Left renal pelvis (tissue), 4 donors: ENCODE measurements at regions not wholly inside any gene's neighbourhood (a gene's known extent, or its start where the extent isn't known, plus 50 kb on each side); places are given as distances from the start of the nearest gene placed in this dataset.
"Not testable (repeated sequence)": the region's sequence is repeated elsewhere in the genome, so short reads cannot be mapped to it uniquely, and the experiment has no call there.

Source experiments
- DNase-seq, 4 donors: peaks; one replicate each; pipeline ENCODE4 v3.0.0-alpha.2; 2013; ENCODE audit warnings: low read depth in 4 of 4, low spot score in 3 of 4

DNA sequence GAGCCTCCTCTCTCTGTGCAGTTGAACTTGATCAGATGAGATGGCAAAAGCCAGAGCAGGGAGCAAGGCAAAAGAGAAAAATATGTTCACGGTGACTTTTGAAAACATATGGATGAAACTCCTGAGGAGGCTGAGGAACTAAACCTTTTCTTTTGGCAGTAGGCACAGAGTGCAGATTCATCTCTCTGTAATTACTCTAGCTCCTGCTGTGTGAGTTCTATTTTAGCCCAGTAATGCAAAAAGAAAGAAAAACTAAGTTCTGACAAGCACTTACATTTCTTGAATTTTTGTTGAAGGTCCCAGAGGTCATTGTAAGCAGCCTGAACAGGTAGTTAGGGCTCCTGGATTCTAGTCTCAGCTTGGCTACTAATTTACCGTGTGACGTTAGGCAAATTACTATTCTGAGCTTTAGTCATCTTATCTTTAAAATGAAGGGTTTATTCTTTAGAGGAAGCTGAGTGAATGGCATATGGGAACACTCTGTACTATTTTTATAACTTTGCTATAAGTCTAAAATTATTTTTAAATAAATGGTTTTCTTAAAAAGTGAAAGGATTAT lies 114.7 kb upstream of the NBPF26 start:
- DNase-seq: not testable (repeated sequence)

DNA sequence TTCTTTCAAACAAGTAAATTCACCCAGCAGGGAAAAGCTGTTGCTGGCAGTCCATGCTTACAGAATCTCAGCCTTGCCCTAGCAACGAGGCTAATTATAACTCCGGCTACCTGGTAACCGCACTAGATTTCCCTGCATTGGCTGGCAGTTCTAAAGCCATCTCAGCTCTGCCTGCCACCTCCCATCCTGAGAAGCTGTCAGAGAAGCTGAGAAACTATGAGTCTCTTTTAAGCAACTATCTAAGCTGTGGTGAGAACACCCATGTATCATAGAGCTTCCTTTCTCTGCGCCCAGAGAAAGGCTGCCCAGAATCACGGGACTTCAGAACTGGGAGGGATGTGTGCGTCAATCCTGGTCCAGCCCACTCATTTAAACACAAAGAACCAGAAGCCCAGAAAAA lies 113.9 kb upstream of the NBPF26 start:
- DNase-seq: not testable (repeated sequence)

DNA sequence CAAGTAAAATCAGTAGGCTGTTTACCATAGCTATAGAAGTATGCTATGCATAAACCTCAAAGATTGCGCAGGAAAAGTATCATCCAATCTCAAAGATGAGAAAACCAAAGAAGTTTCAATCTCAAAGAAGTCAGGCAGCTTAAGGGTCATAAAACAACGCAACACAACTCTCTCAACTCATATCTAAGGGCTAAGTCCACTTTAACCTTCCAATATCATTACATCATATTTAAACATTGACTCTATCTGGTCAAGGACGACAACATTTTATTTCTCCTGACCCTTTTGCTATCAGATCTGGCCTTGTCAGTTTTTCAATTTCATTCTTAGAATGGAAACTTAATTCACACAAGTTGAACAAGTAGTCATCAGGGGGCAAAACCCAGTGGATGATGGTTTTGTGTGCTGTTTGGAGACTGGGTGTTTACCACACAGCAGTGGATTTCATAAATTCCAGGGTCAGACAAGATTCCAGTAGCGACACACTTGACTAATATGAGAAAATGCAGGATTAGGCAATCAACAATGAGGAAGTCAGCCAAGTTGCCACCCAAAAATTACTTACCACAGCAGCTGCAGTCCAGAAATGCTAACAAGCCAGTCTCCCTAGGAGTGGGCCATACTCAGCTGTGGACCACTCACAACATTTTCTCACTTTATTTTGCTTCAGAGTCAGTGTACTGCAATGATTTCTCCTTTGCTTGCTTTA lies 108.7 kb upstream of the NBPF26 start:
- DNase-seq: not testable (repeated sequence)

DNA sequence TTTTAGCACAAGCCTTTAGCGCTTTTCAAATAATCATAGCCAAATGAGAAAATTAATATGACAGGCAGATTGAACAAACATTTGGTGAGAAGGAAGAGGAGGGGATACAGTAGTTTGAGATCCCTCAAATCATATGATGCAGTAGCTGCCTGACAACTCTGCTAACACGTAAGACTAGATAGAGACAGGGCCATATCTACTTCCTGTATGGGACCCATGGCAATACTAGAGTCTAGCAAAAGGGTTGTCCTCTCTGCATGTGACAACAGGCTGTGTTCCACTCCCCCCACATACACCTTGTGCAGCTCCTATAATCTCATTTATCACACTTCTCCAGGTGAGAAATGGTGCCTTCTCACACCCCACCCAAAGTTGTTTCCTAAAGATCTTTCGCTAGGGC lies 106.3 kb upstream of the NBPF26 start:
- DNase-seq: not testable (repeated sequence)

DNA sequence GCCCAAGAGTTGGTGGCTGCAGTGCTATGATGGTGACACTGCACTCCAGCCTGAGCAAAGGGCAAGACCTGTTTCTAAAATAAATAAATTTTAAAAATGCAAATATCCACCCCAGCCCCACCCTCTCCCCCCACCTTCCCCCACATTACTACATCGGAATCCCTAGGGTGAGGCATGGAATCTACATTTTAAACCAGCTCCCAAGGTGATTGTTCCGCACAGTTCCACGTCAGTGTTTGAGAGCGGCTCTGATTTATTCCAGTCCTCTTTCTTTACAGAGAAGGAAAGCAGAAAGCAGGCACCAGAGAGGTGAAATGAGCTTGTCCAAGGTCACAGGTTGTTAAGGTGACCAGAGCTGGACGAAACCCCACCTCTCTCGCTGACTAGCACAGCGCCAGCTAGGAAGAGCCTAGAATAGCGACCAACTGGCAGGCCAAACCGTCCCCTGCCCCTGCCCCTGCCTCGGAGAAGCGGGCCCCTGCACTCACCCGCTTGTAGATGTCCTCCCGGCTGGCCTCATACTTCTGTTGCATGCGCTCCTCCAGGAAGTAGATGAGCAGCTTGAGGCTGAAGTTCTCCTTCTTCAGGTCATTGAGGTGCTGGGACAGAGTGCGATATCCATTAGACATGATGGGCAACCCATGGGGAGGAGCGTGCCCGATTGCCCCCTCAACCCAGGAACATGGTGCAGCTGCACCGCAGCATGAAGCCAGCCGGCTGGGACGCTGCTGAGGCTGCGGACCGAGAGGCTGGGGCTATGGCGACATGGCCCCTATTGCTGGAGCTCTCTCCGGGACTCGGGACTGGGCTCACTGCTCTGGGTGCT lies 103.7 kb upstream of the NBPF26 start:
- DNase-seq: not testable (repeated sequence)

DNA sequence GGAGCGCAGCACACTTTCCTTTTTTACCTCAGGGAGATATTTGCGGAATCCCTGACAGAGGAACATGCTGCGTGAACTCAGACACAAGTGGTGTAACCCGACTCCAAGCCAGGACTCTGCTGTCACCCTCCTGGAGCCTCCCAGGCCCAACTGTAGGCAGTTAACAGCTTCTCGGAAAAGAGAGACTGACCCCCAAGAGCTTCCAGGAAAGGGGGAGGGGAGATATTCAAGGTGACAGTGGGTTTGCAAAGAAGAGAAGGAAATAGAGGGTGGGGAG lies 103.1 kb upstream of the NBPF26 start:
- DNase-seq: not testable (repeated sequence)

DNA sequence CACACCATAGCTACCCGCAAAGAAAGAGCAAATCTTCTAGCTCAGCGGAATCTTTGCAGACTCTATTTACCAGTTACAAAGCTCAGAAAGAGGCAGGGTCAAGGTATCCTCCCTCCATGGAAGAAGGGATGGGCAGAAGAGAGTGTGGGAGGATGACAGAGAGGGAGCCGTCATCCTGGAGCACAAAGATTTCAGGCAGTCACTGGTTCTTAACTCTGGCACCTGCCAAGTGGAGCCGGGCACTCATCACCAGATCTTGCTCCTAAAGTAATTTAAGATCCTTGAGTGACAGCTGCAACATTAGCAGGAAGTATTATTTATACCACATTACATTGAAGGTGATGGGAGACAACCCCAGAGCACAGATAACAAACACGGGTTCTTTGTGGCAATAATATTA lies 102.5 kb upstream of the NBPF26 start:
- DNase-seq: not testable (repeated sequence)

DNA sequence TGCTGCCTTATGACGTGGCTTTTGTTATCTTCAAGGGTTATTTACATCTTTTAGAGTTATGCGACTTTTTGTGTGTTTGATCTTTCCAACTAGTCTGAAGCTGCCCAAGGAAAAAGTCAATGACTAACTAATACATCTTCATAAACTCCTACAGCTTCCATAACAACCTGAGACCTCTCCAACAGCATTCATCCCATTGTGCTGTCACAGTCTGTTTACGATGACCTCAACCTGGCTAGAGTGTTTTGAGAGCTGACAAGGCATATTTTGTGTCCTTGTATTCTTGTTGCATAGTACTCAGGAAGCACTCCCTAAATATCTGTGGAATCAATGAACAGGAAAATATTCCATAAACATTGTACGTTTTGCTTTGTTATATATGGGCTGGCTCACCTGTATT lies 100.2 kb upstream of the NBPF26 start:
- DNase-seq: not testable (repeated sequence)

DNA sequence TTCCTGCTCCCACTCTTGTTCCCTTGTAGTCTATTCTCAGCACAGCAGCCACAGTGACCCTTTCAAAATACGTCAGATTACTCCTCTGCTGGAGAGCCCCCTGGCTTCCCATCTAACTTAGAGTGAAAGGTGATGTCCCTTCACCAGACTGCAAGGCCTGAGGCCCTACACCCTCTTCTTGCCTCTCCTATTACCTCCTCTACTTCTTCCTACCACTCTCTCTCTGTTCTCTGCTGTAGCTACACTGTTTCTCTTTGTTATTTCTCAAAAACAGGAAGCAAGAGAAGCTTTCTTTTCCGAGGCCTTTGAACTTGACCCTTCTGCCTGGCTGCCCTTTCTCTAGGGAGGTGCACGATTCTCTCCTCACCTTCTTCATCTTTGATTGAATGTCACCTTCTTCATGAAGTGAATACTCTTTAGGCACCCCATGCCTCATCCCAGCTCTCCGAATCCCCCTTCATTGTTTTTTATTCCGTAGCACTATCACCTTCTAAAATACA lies 99.1 kb upstream of the NBPF26 start:
- DNase-seq: not testable (repeated sequence)

DNA sequence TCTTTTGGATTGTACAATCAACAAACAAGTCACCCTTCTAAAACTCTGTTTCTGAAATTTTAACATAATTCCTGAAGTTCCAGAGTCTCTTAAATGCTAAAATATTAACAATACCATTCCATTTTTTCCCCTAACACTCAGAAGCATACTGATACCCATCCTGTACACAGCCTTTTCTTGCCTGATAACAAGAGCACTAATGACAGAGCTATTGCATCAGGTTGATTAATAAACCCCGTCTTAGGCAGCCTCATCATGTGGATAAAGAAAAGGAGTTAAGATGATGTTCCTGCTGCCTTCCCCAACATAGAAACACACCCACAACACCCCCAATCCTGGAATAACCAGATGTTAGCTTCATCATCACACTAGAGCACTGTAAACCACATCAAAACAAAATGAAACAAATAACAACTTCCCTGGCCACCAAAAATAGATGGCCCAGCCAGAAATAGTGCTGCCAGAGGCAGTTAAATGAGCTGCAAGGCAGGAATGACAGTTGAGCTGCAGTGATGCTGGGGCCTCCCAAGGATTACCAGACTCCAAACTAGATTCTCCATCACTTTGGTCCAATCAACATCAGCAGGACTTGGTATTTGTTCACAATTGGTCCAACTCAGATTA lies 93.8 kb upstream of the NBPF26 start:
- not testable (repeated sequence) for DNase-seq

DNA sequence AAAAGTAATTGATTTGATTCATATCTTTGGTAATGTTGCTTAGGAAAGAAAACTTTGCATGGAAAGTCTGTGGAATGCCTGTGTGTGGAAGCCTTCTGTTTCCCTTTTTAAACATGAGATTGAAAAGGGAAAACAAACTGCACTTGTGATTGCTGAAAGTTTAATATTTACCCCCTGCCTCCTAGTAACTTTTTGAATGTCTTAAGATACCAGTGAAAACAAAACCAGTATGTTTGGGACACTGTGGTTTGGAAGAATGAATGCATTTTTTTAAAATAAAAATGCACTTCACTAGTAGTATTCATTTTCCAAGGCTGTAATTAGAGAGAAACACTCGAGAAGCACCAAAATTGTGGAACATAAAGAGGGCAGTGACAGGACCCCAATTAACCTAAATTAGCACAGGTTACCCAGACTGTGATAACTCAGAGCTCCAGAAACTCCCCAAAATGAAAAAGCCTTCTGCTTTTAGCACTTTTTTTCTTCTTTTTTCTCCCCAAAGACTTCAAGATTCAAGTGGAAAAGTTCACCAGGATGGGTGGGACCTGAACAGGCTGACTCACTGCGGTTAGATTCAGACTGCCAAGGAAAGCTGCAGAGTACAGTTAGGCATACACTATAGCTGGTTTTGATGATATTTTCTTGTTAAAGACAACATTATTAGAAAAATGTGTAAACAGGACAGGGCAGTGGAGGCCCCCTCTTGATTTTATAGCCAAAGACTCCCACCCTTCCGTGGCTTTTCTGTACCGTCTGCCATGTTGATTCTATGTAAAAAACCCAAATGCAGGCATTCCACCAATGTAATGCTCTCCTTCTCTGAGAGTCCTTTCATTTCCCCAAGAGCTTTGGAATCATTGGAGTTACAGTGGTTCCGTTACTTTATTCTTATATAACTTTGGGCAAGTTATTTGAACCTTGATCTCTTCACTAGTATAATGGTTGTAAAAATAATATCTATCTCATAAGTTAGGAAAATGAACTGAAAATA lies 88.6 kb upstream of the NBPF26 start:
- DNase-seq: not testable (repeated sequence)

DNA sequence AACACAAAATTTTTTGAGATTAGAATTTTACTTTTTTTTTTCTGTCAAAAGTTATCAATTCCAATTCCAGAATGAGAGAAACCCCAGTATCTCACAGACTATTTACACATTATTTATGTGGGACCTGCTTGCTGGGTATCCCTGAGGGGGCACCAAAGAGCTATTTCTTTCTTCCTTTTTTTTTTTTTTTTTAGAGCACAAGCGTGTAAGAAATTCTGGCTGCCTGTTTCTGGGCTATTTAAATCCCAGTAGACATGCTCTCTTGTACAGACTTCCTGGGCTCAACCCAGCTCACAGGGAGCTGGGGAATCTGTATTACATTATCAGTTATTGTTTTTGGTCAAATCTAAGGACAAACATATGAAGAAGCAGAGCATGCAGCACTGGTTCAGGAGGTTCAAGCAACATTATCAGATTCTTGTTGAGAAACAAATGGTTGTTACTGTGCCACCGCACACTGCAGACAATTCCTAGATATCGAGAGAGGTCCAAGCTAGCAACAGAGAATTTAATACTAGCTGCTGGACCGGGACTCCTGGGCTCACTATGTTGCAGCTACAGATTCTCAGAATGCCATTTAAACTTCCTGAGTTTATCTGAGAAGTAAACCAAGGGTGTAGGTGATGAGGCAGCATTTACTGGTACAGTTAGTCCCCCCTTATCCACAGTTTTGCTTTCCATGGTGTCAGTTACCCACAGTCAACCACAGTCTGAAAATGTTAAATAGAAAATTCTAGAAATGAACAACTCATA lies 83.3 kb upstream of the NBPF26 start:
- DNase-seq: not testable (repeated sequence)

DNA sequence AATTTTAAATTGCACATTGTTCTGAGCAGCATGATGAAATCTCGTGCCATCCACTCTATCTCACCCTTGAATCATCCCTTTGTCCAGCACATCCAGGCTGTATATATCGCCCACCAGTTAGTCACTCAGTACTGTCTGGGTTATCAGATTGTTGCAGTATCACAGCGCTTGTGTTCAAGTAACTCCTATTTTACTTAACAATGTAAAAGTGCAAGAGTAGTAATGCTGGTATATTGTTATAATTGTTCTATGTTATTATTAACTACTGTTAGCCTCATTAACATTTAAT lies 82.8 kb upstream of the NBPF26 start:
- not testable (repeated sequence) for DNase-seq

DNA sequence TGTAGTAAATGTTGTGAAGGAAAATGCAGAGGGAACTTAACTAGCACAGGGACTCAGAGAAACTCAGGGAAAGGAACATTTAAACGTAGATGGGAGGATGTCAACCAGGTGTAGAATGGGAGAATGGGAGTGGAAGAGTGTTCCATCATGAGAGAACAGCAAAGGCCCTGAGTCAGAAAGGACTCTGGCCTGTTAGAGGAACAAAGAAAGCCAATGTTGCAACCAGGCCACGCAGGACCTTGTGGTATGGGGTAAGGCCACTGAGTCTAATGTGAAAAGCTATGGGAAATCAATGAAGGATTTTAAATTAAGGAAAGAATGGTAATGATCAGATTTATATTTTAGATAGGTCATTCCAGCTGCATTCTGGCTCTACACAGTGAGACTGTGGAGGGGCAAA lies 76.6 kb upstream of the NBPF26 start:
- DNase-seq: not testable (repeated sequence)

DNA sequence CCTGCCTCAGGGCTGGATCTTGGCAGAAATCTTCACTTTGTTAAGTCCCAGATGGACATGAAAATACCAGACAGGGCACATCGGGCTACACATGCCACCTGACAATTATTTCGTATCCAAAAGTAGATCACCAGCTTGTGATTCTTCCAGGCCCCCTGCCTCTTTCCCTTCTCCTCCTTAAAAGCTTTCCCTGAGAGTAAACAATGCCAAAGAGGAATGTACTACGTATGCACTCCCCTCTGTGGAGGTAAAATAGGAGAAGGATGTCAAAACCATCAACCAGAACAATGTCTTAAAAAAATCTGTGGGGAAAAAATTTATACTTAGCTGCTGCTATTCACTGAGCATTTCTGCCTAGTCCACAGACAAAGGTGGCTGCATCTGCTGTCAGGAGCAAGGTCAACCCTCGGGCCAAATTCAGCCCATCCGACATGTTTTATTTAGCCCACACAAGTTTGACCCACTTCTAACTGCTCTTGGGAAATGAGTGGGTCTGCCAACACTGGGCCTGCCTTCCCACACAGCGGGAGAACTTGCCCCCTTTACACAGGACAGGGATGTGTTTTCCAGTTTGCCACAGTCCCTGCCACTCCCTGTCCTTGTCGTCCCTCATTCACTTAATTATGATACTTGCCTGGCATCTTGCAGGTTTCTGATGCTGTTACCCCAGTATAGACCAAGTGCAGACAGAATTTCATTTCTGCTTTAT lies 74.7 kb upstream of the NBPF26 start:
- DNase-seq: not testable (repeated sequence)

DNA sequence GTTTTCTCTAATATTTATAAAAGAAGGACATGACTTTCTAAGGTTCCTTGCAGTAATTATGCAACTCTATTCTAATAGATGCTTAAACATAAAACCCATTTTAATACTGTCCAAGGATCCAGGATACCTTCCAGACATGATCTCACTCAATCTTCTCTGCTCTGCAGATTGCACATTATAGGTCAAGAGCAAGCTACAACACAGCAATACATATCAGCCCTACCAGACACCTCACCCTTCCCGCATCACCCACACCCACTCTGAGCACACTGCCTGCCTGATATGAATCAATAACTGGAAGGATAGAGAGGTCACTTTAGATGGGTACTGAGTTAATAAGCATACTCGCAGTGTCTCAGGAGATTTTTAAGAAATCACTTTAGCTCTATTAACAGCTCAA lies 74.0 kb upstream of the NBPF26 start:
- DNase-seq: not testable (repeated sequence)

DNA sequence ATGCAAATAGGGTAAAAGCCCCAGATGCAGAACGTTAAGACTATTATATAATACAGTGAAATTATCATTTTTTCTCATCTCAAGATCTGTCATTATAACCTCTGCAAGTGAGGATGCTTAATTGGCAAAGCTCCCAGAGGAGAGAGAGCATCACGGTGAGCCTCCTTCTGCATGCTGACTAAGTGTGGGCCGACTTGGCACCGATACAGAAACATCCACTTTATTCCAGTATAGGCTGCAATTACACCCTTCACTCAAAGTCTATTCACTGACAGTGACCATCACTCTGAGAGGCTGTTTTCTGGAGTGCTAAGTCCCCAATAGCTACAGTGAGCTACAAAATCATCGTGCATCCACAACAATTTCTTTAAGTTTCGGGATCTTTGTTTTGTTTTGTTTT lies 69.6 kb upstream of the NBPF26 start:
- not testable (repeated sequence) for DNase-seq

DNA sequence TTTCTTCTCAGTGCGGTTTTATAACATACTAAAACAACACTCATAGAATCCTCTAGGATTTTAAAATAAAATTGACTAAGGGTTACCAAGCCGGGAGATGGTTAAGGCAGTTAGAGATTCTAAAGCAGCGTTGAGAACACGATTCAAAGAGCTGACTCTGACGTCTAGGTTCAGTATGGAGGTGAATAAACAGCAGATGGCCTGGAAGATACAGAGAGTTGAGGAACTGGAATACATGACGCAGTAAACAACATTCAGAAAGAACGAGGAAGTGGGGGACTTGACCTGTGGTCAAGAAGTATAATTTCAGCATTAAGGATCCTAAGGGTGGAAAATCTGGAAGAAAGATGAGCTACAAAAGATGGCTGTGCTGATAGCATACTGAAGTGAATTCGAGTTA lies 68.4 kb upstream of the NBPF26 start:
- not testable (repeated sequence) for DNase-seq

DNA sequence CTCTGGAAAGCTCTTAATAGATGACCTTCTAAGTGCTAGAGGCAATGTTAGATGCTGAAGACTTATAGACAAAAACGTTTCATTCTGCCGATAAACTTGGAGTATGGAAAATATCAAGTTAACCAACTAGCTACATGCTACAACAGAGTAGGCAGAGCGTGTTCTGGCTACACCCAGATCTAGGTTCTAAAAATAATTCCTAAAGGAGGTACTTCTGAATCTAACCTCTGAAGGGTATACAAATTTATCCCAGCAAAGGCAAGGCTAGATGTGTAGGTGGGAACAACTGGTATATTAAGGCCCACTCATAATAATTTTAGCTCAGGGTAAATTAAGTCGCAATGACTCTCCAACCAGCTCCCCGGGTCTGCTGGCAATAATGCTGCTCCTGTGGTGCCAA lies 67.6 kb upstream of the NBPF26 start:
- not testable (repeated sequence) for DNase-seq
